ENCODE measurements at regions not wholly inside any gene's neighbourhood (a gene's known extent, or its start where the extent isn't known, plus 50 kb on each side); places are given as distances from the start of the nearest gene placed in this dataset.

DNA sequence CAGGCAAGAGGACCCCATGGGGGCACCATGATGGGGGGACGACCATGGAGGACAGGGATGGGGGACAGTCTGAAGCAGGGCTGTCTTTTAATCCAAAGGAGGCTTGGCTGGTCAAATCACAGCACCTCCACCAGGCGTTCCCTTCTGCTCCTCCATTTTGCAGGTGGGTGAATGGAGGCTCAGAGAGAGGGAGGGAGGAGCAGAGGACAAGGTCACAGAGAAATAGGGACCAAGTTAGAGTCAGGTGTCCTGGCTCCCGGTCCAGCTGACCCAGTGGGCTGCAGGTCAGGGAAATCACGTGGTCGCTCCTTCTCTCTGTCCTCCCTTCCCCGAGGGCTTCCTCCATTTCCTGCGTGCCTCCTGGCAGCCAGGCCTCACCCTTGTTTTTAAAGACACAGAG lies 156.4 kb upstream of the SMIM23 start:
- TF ChIP-seq, protein P1, sequence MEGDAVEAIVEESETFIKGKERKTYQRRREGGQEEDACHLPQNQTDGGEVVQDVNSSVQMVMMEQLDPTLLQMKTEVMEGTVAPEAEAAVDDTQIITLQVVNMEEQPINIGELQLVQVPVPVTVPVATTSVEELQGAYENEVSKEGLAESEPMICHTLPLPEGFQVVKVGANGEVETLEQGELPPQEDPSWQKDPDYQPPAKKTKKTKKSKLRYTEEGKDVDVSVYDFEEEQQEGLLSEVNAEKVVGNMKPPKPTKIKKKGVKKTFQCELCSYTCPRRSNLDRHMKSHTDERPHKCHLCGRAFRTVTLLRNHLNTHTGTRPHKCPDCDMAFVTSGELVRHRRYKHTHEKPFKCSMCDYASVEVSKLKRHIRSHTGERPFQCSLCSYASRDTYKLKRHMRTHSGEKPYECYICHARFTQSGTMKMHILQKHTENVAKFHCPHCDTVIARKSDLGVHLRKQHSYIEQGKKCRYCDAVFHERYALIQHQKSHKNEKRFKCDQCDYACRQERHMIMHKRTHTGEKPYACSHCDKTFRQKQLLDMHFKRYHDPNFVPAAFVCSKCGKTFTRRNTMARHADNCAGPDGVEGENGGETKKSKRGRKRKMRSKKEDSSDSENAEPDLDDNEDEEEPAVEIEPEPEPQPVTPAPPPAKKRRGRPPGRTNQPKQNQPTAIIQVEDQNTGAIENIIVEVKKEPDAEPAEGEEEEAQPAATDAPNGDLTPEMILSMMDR (IDR thresholded peaks at IDR 0.05): no peak
- TF ChIP-seq EP300 (IDR thresholded peaks at IDR 0.05): no peak

Measured in ovary (tissue), 3 donors.